ENCODE measurements at regions not wholly inside any gene's neighbourhood (a gene's known extent, or its start where the extent isn't known, plus 50 kb on each side); places are given as distances from the start of the nearest gene placed in this dataset.

DNA sequence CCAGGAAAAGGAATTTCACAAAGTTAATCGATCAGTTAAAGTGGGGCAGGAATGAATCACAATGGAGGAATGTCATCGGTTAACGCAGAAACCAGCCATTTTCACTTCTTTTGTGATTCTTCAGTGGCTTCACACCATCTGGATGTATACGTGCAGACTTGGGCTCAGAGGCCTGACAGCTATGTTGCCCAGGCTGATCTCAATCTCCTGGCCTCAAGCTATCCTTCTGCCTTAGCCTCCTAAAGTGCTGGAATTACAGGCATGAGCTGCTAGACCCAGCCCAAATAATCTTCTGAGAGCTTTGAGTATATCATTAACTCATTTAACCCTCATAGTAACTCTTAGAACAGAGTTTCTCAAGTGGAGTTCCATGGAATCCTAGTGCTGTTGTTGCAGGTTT is 126.5 kb upstream of the VANGL1 start:
- TF ChIP-seq, protein P1, sequence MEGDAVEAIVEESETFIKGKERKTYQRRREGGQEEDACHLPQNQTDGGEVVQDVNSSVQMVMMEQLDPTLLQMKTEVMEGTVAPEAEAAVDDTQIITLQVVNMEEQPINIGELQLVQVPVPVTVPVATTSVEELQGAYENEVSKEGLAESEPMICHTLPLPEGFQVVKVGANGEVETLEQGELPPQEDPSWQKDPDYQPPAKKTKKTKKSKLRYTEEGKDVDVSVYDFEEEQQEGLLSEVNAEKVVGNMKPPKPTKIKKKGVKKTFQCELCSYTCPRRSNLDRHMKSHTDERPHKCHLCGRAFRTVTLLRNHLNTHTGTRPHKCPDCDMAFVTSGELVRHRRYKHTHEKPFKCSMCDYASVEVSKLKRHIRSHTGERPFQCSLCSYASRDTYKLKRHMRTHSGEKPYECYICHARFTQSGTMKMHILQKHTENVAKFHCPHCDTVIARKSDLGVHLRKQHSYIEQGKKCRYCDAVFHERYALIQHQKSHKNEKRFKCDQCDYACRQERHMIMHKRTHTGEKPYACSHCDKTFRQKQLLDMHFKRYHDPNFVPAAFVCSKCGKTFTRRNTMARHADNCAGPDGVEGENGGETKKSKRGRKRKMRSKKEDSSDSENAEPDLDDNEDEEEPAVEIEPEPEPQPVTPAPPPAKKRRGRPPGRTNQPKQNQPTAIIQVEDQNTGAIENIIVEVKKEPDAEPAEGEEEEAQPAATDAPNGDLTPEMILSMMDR (IDR thresholded peaks at IDR 0.05 in 8 of 11, conservative IDR thresholded peaks at IDR 0.05 in 3 of 11) = no peak
- TF ChIP-seq POLR2AphosphoS5 (IDR thresholded peaks at IDR 0.05) = no peak
